SH-SY5Y (cell line): ENCODE measurements at regions not wholly inside any gene's neighbourhood (a gene's known extent, or its start where the extent isn't known, plus 50 kb on each side); places are given as distances from the start of the nearest gene placed in this dataset.

Source experiments
- GATA2 ChIP-seq: IDR thresholded peaks from 2 replicates; pipeline ENCODE4 v1.6.1; 2011; ENCODE audit warnings: mild to moderate bottlenecking, low read depth, low read length
- GATA3 ChIP-seq: IDR thresholded peaks from 2 replicates; pipeline ENCODE4 v1.6.1; 2011; ENCODE audit warnings: low read depth, mild to moderate bottlenecking, low read length, moderate library complexity

DNA sequence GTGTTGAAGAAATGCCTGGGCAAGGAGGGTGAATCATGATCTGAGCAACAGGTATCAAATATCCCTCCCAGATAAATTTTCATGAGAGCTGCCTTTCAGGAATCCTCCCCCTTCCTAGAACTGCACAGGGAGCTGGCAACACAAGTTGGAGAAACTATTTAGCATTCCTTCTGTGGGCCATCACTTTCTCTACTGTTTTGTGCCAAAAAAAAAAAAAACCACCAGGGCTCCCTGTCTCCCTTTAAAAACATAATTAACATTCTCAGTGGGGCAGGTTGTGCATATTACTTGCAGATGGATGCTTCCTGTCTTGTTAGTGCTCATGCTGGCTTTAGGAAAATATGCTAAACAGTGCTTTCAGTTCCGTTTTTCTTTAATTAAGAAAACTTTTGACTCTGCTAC, 234.9 kb upstream of the LMCD1 start:
- TF ChIP-seq GATA2 (no peak), GATA3 (no peak)
